K562 (cell line): ENCODE measurements at regions not wholly inside any gene's neighbourhood (a gene's known extent, or its start where the extent isn't known, plus 50 kb on each side); places are given as distances from the start of the nearest gene placed in this dataset.

Experiments used
- ETV5 ChIP-seq: sonication (generic); formaldehyde crosslinking; IDR thresholded peaks from 2 replicates; pipeline ENCODE4 v1.4.0; 2020; ENCODE audit warnings: low read depth, mild to moderate bottlenecking, missing genetic modification reagents
- FOXM1 ChIP-seq, 2 experiments: fragments of 450-650 bp in 1 of 2; sonication (generic) in 1 of 2; formaldehyde crosslinking in 1 of 2; IDR thresholded peaks; 2 replicates each; pipeline versions ENCODE4 v1.6.1 to v1.9.0; 2017 to 2022; ENCODE audit warnings: low read depth in 2 of 2, mild to moderate bottlenecking in 2 of 2, missing genetic modification reagents in 1 of 2, moderate library complexity in 1 of 2
- L3MBTL2 ChIP-seq: fragments of 450-650 bp; IDR thresholded peaks from 2 replicates; pipeline ENCODE4 v1.6.1; 2016; ENCODE audit warnings: mild to moderate bottlenecking, moderate library complexity
- NFXL1 ChIP-seq: fragments of 450-650 bp; formaldehyde crosslinking; IDR thresholded peaks from 2 replicates; pipeline ENCODE4 v1.4.0; 2021; ENCODE audit warnings: mild to moderate bottlenecking
- NR1H2 ChIP-seq: sonication (generic); formaldehyde crosslinking; IDR thresholded peaks from 2 replicates; pipeline ENCODE4 v1.4.0; 2020; ENCODE audit warnings: mild to moderate bottlenecking, missing genetic modification reagents
- NR2C1 ChIP-seq, 2 experiments: fragments of 450-650 bp; IDR thresholded peaks; 2 replicates each; pipeline ENCODE4 v1.6.1; 2017; ENCODE audit warnings: mild to moderate bottlenecking in 2 of 2, antibody characterized with exemption in 1 of 2, inconsistent platforms in 1 of 2, missing compliant biosample characterization in 1 of 2, missing genetic modification characterization in 1 of 2
- NRF1 ChIP-seq, 2 experiments: fragments of 450-650 bp; IDR thresholded peaks in 1 of 2; conservative IDR thresholded peaks in 1 of 2; 2 replicates each; pipeline ENCODE4 v1.6.1; 2014; ENCODE audit warnings: mild to moderate bottlenecking in 2 of 2
- SAP30 ChIP-seq: fragments of 200-600 bp; sonication (generic); IDR thresholded peaks from 2 replicates; pipeline ENCODE4 v1.6.1; 2012; ENCODE audit warnings: borderline replicate concordance, low read depth, mild to moderate bottlenecking, moderate library complexity, low read length, control low read depth, inconsistent platforms; ENCODE audit not compliant: insufficient read depth, poor library complexity, severe bottlenecking
- ZNF12 ChIP-seq: sonication (generic); formaldehyde crosslinking; IDR thresholded peaks from 2 replicates; pipeline ENCODE4 v1.4.0; 2020; ENCODE audit warnings: mild to moderate bottlenecking, missing genetic modification reagents
- ZNF24 ChIP-seq: fragments of 450-650 bp; IDR thresholded peaks from 2 replicates; pipeline ENCODE4 v1.6.1; 2016
- ZNF584 ChIP-seq: fragments of 200-800 bp; sonication (Bioruptor generic); IDR thresholded peaks from 2 replicates; pipeline ENCODE4 v1.6.1; 2016; ENCODE audit warnings: low read depth, mild to moderate bottlenecking, missing genetic modification characterization, missing compliant biosample characterization
- ZNF586 ChIP-seq: fragments of 450-650 bp; formaldehyde crosslinking; conservative IDR thresholded peaks from 2 replicates; pipeline ENCODE4 v1.4.0; 2020; ENCODE audit warnings: mild to moderate bottlenecking, moderate library complexity
- TF ChIP-seq, protein P1 (sequence below), 2 experiments: IDR thresholded peaks in 1 of 2; conservative IDR thresholded peaks in 1 of 2; 2 replicates each; pipeline ENCODE4 v1.6.1; 2016; ENCODE audit warnings: low read depth in 2 of 2, mild to moderate bottlenecking in 1 of 2, missing compliant biosample characterization in 1 of 2, missing genetic modification characterization in 1 of 2, moderate library complexity in 1 of 2
- TF ChIP-seq, protein P2 (sequence below): sonication (generic); formaldehyde crosslinking; IDR thresholded peaks from 2 replicates; pipeline ENCODE4 v1.9.0; 2022; ENCODE audit warnings: mild to moderate bottlenecking, missing genetic modification reagents
- TF ChIP-seq, protein P3 (sequence below), 3 experiments: fragments of 200-800 bp in 1 of 3; fragments of 250-450 bp in 1 of 3; fragments of 450-650 bp in 1 of 3; sonication (Bioruptor Pico) in 1 of 3; sonication (Bioruptor generic) in 1 of 3; formaldehyde crosslinking in 1 of 3; IDR thresholded peaks; 2 replicates each; pipeline versions ENCODE4 v1.6.1 to v1.8.0; 2016 to 2022; ENCODE audit warnings: mild to moderate bottlenecking in 2 of 3, missing genetic modification characterization in 2 of 3, missing compliant biosample characterization in 1 of 3, moderate library complexity in 1 of 3
- TF ChIP-seq, protein P4 (sequence below): sonication (generic); formaldehyde crosslinking; IDR thresholded peaks from 2 replicates; pipeline ENCODE4 v1.8.0; 2022; ENCODE audit warnings: mild to moderate bottlenecking, missing genetic modification reagents, borderline replicate concordance

DNA sequence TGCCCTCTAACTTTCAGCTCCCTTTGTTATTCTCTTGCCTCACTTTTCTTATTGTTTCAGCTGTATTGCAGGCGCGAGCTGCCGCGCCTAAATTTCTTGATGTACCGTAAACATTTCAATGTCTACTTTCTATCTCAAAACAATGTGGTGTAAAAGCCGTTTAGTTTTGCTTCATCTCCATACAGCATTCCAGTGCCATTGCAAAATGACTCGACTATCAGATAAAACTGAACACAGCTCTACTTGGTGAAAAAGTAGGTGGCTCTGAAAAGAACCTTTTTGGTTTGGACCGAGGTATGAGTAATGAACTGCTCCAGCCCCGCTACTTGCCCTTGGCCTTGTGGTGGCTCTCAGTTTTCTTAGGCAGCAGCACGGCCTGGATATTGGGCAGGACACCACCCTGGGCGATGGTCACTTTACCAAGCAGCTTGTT lies 74.6 kb downstream of the OR2B2 start (continued):
- TF ChIP-seq, protein P1, sequence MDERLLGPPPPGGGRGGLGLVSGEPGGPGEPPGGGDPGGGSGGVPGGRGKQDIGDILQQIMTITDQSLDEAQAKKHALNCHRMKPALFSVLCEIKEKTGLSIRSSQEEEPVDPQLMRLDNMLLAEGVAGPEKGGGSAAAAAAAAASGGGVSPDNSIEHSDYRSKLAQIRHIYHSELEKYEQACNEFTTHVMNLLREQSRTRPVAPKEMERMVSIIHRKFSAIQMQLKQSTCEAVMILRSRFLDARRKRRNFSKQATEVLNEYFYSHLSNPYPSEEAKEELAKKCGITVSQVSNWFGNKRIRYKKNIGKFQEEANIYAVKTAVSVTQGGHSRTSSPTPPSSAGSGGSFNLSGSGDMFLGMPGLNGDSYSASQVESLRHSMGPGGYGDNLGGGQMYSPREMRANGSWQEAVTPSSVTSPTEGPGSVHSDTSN (CRISPR knock-in tag; IDR thresholded peaks at IDR 0.05; ENCODE audit: low read depth), result no peak
- TF ChIP-seq, protein P1 (tag; conservative IDR thresholded peaks at IDR 0.05; ENCODE audit: low read depth), result no peak
- peak; percentile 3; the same call in 1 of the 2 replicates for TF ChIP-seq ZNF586 (CRISPR knock-in tag)
- TF ChIP-seq ZNF584 (CRISPR knock-in tag), result 0 out of 2 replicates have a peak, but pooled peaks have one; percentile 59
- TF ChIP-seq, protein P2, sequence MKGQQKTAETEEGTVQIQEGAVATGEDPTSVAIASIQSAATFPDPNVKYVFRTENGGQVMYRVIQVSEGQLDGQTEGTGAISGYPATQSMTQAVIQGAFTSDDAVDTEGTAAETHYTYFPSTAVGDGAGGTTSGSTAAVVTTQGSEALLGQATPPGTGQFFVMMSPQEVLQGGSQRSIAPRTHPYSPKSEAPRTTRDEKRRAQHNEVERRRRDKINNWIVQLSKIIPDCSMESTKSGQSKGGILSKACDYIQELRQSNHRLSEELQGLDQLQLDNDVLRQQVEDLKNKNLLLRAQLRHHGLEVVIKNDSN (CRISPR knock-in tag), result no peak
- no peak for TF ChIP-seq ZNF24
- TF ChIP-seq, protein P3, sequence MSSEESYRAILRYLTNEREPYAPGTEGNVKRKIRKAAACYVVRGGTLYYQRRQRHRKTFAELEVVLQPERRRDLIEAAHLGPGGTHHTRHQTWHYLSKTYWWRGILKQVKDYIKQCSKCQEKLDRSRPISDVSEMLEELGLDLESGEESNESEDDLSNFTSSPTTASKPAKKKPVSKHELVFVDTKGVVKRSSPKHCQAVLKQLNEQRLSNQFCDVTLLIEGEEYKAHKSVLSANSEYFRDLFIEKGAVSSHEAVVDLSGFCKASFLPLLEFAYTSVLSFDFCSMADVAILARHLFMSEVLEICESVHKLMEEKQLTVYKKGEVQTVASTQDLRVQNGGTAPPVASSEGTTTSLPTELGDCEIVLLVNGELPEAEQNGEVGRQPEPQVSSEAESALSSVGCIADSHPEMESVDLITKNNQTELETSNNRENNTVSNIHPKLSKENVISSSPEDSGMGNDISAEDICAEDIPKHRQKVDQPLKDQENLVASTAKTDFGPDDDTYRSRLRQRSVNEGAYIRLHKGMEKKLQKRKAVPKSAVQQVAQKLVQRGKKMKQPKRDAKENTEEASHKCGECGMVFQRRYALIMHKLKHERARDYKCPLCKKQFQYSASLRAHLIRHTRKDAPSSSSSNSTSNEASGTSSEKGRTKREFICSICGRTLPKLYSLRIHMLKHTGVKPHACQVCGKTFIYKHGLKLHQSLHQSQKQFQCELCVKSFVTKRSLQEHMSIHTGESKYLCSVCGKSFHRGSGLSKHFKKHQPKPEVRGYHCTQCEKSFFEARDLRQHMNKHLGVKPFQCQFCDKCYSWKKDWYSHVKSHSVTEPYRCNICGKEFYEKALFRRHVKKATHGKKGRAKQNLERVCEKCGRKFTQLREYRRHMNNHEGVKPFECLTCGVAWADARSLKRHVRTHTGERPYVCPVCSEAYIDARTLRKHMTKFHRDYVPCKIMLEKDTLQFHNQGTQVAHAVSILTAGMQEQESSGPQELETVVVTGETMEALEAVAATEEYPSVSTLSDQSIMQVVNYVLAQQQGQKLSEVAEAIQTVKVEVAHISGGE (CRISPR knock-in tag; IDR thresholded peaks at IDR 0.05), result no peak
- TF ChIP-seq L3MBTL2, result no peak
- TF ChIP-seq NRF1 (conservative IDR thresholded peaks at IDR 0.05 in 1 of 2, IDR thresholded peaks at IDR 0.05 in 1 of 2), result no peak
- TF ChIP-seq, protein P4, sequence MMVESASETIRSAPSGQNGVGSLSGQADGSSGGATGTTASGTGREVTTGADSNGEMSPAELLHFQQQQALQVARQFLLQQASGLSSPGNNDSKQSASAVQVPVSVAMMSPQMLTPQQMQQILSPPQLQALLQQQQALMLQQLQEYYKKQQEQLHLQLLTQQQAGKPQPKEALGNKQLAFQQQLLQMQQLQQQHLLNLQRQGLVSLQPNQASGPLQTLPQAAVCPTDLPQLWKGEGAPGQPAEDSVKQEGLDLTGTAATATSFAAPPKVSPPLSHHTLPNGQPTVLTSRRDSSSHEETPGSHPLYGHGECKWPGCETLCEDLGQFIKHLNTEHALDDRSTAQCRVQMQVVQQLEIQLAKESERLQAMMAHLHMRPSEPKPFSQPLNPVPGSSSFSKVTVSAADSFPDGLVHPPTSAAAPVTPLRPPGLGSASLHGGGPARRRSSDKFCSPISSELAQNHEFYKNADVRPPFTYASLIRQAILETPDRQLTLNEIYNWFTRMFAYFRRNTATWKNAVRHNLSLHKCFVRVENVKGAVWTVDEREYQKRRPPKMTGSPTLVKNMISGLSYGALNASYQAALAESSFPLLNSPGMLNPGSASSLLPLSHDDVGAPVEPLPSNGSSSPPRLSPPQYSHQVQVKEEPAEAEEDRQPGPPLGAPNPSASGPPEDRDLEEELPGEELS, result no peak
- TF ChIP-seq SAP30, result peak; percentile 7
- TF ChIP-seq NR2C1 (IDR thresholded peaks at IDR 0.05), result no peak
- TF ChIP-seq NR2C1 (tag; IDR thresholded peaks at IDR 0.05), result peak; percentile 38; the same call in 1 of the 2 replicates
- TF ChIP-seq NR1H2 (CRISPR knock-in tag), result 0 out of 2 replicates have a peak, but pooled peaks have one; percentile 84
- no peak for TF ChIP-seq FOXM1 (IDR thresholded peaks at IDR 0.05; ENCODE audit: low read depth)
- TF ChIP-seq FOXM1 (CRISPR knock-in tag; IDR thresholded peaks at IDR 0.05; ENCODE audit: low read depth), result 0 out of 2 replicates have a peak, but pooled peaks have one; percentile 37
- peak; percentile 75 for TF ChIP-seq ETV5
- TF ChIP-seq NFXL1 (CRISPR knock-in tag), result peak; percentile 11; the same call in 1 of the 2 replicates
- peak; percentile 61; the same call in 1 of the 2 replicates for TF ChIP-seq ZNF12 (CRISPR knock-in tag)
